Skeletal muscle cell (primary cell): ENCODE measurements at regions not wholly inside any gene's neighbourhood (a gene's known extent, or its start where the extent isn't known, plus 50 kb on each side); places are given as distances from the start of the nearest gene placed in this dataset.

Experiments used
- DNase-seq: peaks from one replicate; pipeline ENCODE4 v3.0.0-alpha.2; 2010; ENCODE audit warnings: low read depth
- H3K4me3 ChIP-seq: 2 replicates; pipeline ENCODE4 v1.5.1; 2011; ENCODE audit warnings: low read depth, mild to moderate bottlenecking, control low read depth, low read length, moderate library complexity

DNA sequence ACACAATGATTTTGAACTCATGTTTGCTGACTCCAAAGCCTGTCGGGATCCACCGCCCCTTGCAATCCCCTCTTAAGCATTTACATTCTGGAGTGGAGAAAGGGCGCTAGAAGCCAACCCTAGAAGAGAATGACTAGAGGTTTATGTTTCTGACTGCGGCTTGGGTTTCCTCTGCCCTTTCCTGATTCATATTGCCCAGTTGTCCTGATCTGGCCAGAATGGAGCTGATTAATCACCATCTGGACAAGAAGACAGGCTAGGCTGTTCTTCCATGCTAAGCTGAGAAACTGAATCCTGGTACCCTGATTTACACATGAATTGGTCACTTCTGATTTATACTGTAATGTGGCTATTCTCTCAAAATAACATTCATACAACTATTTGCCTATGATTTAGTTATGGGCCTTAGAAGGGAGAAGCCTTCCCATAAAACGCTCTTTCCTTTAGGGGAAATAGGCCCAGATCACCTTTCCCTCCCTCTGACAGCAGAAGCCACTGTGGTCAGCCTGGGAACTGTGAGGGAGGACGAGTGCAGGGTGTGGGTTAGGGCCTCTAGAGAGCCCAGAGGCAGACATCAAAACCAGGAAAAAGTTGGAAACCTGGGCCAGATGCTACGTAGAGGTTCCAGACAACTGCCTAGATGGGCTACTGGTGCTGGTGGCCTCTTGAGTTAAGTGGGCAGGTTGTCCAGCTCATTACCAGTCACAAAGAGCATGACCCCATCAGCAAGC lies 199.2 kb upstream of the PRDM1 start:
- no peak for DNase-seq
- H3K4me3 ChIP-seq: no peak overlapping the region

GRCh38 chr6:105886066-105886813 lies 199.9 kb upstream of the PRDM1 start:
- DNase-seq: no peak
- no peak overlapping the region for H3K4me3 ChIP-seq

- H3K4me3 ChIP-seq: no peak overlapping the region
- DNase-seq: no peak
Observed at GRCh38 chr6:105884426-105884825, 201.7 kb upstream of the PRDM1 start.

GRCh38 chr6:105884011-105884410 lies 202.1 kb upstream of the PRDM1 start:
- no peak overlapping the region for H3K4me3 ChIP-seq
- DNase-seq: no peak

DNA sequence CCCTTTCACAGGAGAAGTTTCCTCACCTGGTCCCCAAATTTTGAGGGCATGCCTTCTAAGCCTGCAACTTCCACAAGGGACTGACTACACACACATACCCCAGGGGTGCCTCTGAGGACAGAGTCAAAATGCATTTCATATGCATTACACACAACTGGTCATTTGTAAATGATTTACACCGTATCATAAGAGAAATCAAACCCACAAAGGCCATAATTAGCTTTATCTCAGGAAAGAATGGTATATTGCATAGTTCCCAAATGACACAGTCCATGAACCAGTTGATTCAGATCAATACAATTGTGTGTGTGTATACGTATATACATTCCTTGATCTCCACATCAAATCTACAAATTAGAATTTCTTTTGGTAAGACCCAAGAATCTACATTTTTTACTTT lies 203.3 kb upstream of the PRDM1 start:
- no peak overlapping the region for H3K4me3 ChIP-seq

DNA sequence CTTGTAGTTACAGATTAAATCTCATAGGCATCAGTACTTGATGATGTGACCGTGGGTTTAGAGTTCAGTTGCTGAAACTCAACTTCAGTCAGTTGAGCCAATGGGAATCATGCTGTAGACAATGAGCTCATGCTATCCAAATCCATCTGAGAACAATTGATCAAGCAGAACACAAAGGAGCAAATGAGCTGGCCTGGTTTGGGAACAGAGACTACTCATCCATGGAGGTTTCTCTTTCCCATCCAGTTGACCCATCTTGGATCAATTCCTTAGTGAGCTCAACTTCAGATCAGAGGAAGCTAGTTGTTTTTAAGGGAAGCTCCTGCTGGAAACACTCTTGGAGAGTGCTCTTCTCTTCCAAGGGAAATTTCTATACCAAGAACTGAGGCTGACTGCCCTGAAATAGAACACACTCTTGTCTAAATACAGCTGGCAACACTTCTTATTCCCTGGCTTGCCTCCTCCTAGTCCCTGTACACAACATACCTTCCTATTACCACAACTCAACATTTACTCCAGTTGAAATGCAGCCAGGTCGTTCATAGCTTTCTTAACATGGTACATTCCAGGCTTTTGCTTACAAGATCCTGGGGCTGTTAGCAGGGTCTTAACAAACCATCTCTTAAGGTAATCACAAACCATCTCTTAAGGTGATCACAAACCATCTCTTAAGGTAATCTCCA lies 203.9 kb upstream of the PRDM1 start:
- DNase-seq: peak; percentile 26
- H3K4me3 ChIP-seq: no peak overlapping the region

More for the DNA sequence above, 203.3 kb upstream of the PRDM1 start:
- DNase-seq: no peak

- no peak for DNase-seq
Observed at GRCh38 chr6:105881608-105882007, 204.5 kb upstream of the PRDM1 start.

DNA sequence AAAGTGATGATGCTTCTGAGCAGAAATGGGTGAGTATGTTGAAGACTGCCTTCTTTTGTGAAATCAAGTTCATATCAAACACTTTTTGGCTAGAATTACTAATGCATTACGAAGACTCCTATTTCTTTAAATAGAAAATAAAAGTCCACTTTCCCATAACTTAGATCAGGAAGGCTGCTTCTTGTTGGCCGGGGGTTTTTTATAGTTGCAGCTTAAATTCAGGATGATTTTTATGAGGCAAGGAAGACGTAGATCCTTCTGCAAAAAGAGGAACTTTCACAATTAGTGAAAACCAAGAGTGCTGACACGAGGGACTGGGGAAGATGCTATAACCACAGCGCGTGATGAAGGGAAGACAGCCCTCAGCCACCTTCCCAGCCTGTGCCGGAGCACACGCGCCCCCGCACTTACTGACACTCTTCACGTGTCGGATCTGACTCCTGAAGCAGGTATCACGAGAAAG lies 206.1 kb upstream of the PRDM1 start:
- H3K4me3 ChIP-seq: no peak overlapping the region
- no peak for DNase-seq

More at GRCh38 chr6:105881608-105882007, 204.5 kb upstream of the PRDM1 start:
- no peak overlapping the region for H3K4me3 ChIP-seq

- no peak for DNase-seq
Observed at GRCh38 chr6:105879146-105879545, 207.0 kb upstream of the PRDM1 start.

GRCh38 chr6:105875974-105876640 lies 210.0 kb upstream of the PRDM1 start:
- DNase-seq: no peak
- H3K4me3 ChIP-seq: no peak overlapping the region

More at GRCh38 chr6:105879146-105879545, 207.0 kb upstream of the PRDM1 start:
- no peak overlapping the region for H3K4me3 ChIP-seq

- no peak for DNase-seq
- H3K4me3 ChIP-seq: no peak overlapping the region
Observed at GRCh38 chr6:105874835-105875626, 211.1 kb upstream of the PRDM1 start.

DNA sequence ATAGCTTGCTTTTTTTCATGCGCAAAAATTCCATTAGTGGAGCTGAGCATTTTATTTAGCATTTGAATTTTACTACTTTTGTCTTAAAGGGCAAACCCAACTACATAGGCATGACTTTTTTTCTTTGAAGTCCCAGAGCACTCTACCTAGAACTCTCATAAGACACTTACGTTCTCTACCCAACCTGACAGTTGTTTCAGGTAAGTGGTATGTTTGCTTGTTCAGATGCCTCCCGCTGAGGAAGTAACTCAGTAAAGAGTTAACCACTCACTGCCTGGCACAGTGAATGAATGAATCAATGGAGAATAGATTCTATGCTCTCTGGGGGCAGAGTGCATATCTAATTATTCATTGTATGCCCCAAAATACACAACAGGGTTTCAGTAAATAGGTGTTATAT lies 212.3 kb upstream of the PRDM1 start:
- no peak overlapping the region for H3K4me3 ChIP-seq
- DNase-seq: no peak

DNA sequence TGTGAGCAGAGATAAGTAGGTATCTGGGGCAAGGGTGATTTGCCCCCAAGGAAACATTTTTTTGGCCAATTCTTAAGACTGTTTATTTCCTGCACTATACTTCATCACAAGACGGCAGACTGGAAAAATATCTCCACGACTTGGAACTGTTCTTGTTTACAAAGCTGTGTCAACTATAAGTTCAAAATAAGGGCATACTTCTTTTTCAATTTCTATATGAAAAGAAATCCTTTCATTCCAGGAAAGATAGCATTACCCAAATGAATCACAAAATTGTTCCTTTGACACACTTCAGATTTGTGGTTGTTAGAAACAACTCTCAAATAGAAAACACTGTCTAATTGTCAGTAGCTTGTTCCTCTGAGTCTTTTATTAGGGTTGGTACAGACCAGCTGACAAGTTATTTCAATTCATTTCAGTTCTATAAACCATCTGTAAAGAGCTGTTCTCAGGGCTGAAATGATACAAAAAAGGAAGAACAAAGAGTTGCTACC lies 212.9 kb upstream of the PRDM1 start:
- H3K4me3 ChIP-seq: no peak overlapping the region
- DNase-seq: no peak

DNA sequence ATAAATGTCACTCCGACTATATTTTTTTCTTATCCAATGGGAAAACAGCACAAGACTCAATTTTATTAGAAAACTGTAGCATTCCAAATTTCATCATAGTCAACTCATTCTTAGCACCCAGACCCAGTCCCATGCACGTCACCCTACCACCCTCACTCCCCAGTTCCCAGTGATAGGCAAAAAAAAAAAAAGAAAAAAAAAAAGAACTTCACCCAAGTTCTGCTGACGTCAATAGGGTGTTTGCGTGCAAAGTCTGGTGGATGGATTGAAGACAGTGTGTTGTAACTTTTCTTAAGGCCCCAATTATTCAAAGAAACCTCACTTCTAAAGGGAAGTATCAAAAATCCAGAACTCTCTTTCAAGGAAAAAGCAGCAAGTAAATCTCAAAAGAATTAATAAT lies 213.9 kb upstream of the PRDM1 start:
- H3K4me3 ChIP-seq: no peak overlapping the region
- DNase-seq: no peak

- no peak overlapping the region for H3K4me3 ChIP-seq
- no peak for DNase-seq
Observed at GRCh38 chr6:105871542-105871941, 214.6 kb upstream of the PRDM1 start.

- H3K4me3 ChIP-seq: no peak overlapping the region
- DNase-seq: no peak
Observed at GRCh38 chr6:105869835-105870440, 216.2 kb upstream of the PRDM1 start.

- no peak overlapping the region for H3K4me3 ChIP-seq
- no peak for DNase-seq
Observed at GRCh38 chr6:105868823-105869460, 217.2 kb upstream of the PRDM1 start.

- DNase-seq: no peak
- H3K4me3 ChIP-seq: no peak overlapping the region
Observed at GRCh38 chr6:105867821-105868220, 218.3 kb upstream of the PRDM1 start.
